Upper lobe of left lung (tissue), 4 donors: ENCODE measurements at regions not wholly inside any gene's neighbourhood (a gene's known extent, or its start where the extent isn't known, plus 50 kb on each side); places are given as distances from the start of the nearest gene placed in this dataset.

Experiments
- CTCF ChIP-seq, 6 experiments: fragments of 450-650 bp in 4 of 6; fragments of 200-600 bp in 2 of 6; sonication (generic) in 2 of 6; IDR thresholded peaks; one replicate each; pipeline ENCODE4 v1.5.1; 2016 to 2019; ENCODE audit warnings: antibody characterized with exemption in 6 of 6
- POLR2AphosphoS5 ChIP-seq, 2 donors: sonication (generic); formaldehyde crosslinking; IDR thresholded peaks; one replicate each; pipeline ENCODE4 v1.5.1; 2017; ENCODE audit warnings: antibody characterized with exemption in 2 of 2

DNA sequence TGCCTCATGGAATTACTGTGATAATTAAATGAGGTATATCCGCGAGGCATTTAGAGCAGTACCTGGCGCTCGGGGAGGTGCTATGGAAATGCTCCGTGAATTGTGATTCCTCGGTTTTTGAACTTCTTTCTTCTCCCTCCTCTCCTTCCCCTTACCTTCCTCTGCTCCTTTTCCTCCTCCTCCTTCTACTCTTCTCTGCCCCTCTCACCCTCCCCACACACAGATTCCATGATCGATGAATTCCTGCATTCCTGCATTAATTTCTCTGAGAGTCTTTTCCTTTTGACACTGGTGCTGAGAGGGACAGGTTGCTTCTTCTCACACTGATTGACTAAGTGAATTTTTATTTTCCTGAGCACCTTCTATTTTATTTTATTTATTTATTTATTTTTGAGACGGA lies 101.2 kb upstream of the RGMA start:
- TF ChIP-seq CTCF (IDR thresholded peaks at IDR 0.05) (no peak), POLR2AphosphoS5 (IDR thresholded peaks at IDR 0.05) (no peak)
